GM12878 (cell line): ENCODE measurements at regions not wholly inside any gene's neighbourhood (a gene's known extent, or its start where the extent isn't known, plus 50 kb on each side); places are given as distances from the start of the nearest gene placed in this dataset.

ENCODE experiments used
- ATAC-seq: fragments of 200-7000 bp; cut with Tn5 transposase; 3 replicates; pipeline ENCODE4 v1.9.1; 2020; ENCODE audit warnings: mild to moderate bottlenecking, moderate library complexity
- BruUV-seq: library from RNA; stranded (reverse); fragments of 400-500 nt; replicated peaks from 2 replicates; lab custom pipeline; 2021; lab: Mats Ljungman, UMichigan
- CTCF ChIA-PET: fragments of 300-600 bp; sonication (Branson Sonifier 250); formaldehyde crosslinking; extraction: SDS; loops from one replicate; lab custom pipeline; 2021; ENCODE audit warnings: inconsistent platforms; lab: Yijun Ruan, JAX
- POLR2A ChIA-PET: fragments of 350-600 bp; formaldehyde crosslinking; extraction: SDS; loops from one replicate; lab custom pipeline; 2021; ENCODE audit warnings: inconsistent platforms; lab: Charles Lee
- RAD21 ChIA-PET: fragments of 300-600 bp; sonication (Branson Sonifier 250); formaldehyde crosslinking; loops from one replicate; lab custom pipeline; 2023; ENCODE audit warnings: antibody characterized with exemption; ENCODE audit not compliant: unreplicated experiment; lab: Charles Lee
- SMC1A ChIA-PET: fragments of 300-600 bp; sonication (Branson Sonifier 250); formaldehyde crosslinking; loops from one replicate; lab custom pipeline; 2023; ENCODE audit not compliant: unreplicated experiment, uncharacterized antibody; lab: Charles Lee
- DNase-seq: peaks from one replicate; pipeline ENCODE4 v3.0.0-alpha.2; 2011; ENCODE audit warnings: low read depth, low spot score
- FAIRE-seq: peaks from 3 replicates; lab custom pipeline; 2011; peaks lifted over from hg19 to GRCh38; lab: Jason Lieb, UNC
- H2AFZ ChIP-seq: 2 replicates; pipeline ENCODE4 v1.6.0; 2011; ENCODE audit warnings: low read depth, low read length, control low read depth; ENCODE audit not compliant: control insufficient read depth
- H3K27ac ChIP-seq: 2 replicates; pipeline ENCODE4 v1.5.1; 2011; ENCODE audit warnings: control low read depth; ENCODE audit not compliant: control insufficient read depth, insufficient read depth
- H3K27me3 ChIP-seq, 2 experiments: replicated peaks in 1 of 2; 2 replicates each; pipeline versions ENCODE4 v1.6.0 to v1.6.1; 2011; ENCODE audit warnings: low read length in 1 of 2; ENCODE audit not compliant: control insufficient read depth in 2 of 2, insufficient read depth in 2 of 2
- H3K36me3 ChIP-seq, 2 experiments: 2 replicates each; pipeline ENCODE4 v1.5.1; 2011; ENCODE audit warnings: low read length in 1 of 2; ENCODE audit not compliant: control insufficient read depth in 2 of 2, insufficient read depth in 2 of 2
- H3K4me1 ChIP-seq: 2 replicates; pipeline ENCODE4 v1.6.1; 2011; ENCODE audit warnings: mild to moderate bottlenecking, low read length, moderate library complexity, mixed read lengths; ENCODE audit not compliant: control insufficient read depth, insufficient read depth
- H3K4me2 ChIP-seq: 2 replicates; pipeline ENCODE4 v1.6.0; 2011; ENCODE audit warnings: control low read depth; ENCODE audit not compliant: control insufficient read depth, insufficient read depth
- H3K4me3 ChIP-seq: fragments of 200-600 bp; sonication (generic); 2 replicates; pipeline ENCODE4 v1.5.1; 2016
- H3K79me2 ChIP-seq: 2 replicates; pipeline ENCODE4 v1.6.0; 2011; ENCODE audit warnings: low read length; ENCODE audit not compliant: control insufficient read depth, insufficient read depth
- H3K9ac ChIP-seq: 2 replicates; pipeline ENCODE4 v1.8.0; 2011; ENCODE audit warnings: low read length, control low read depth, mixed read lengths; ENCODE audit not compliant: control insufficient read depth, insufficient read depth
- H3K9me3 ChIP-seq: replicated peaks from 3 replicates; pipeline ENCODE4 v1.5.1; 2011; ENCODE audit warnings: mild to moderate bottlenecking, low read length; ENCODE audit not compliant: control insufficient read depth, insufficient read depth
- H4K20me1 ChIP-seq: 2 replicates; pipeline ENCODE4 v1.6.0; 2011; ENCODE audit not compliant: control insufficient read depth, insufficient read depth
- ATF7 ChIP-seq: fragments of 450-650 bp; IDR thresholded peaks from 2 replicates; pipeline ENCODE4 v1.6.1; 2016; ENCODE audit warnings: low read depth, mild to moderate bottlenecking
- CHD1 ChIP-seq: IDR thresholded peaks from 2 replicates; pipeline ENCODE4 v1.6.1; 2012; ENCODE audit warnings: low read depth, low read length, improper control_type of control experiment
- CHD4 ChIP-seq: fragments of 200-600 bp; sonication (generic); IDR thresholded peaks from 2 replicates; pipeline ENCODE4 v1.6.1; 2016; ENCODE audit warnings: mild to moderate bottlenecking
- EED ChIP-seq: sonication (generic); IDR thresholded peaks from 2 replicates; pipeline ENCODE4 v1.6.1; 2016; ENCODE audit warnings: antibody characterized with exemption, low read depth
- EP300 ChIP-seq, 2 experiments: fragments of 150-350 bp in 1 of 2; IDR thresholded peaks; 2 replicates each; pipeline ENCODE4 v1.6.1; 2011 to 2012; ENCODE audit warnings: low read depth in 2 of 2, low read length in 2 of 2, borderline replicate concordance in 1 of 2, improper control_type of control experiment in 1 of 2, inconsistent platforms in 1 of 2; ENCODE audit not compliant: control insufficient read depth in 1 of 2
- HSF1 ChIP-seq: fragments of 150-350 bp; IDR thresholded peaks from 2 replicates; pipeline ENCODE4 v1.6.1; 2014; ENCODE audit warnings: mild to moderate bottlenecking, low read depth, low read length
- IRF4 ChIP-seq: IDR thresholded peaks from 2 replicates; pipeline ENCODE4 v1.6.1; 2011; ENCODE audit warnings: low read depth, low read length
- MYB ChIP-seq: fragments of 150-350 bp; IDR thresholded peaks from 2 replicates; pipeline ENCODE4 v1.6.1; 2014; ENCODE audit warnings: mild to moderate bottlenecking, low read depth, low read length, borderline replicate concordance
- NBN ChIP-seq: fragments of 450-650 bp; IDR thresholded peaks from 2 replicates; pipeline ENCODE4 v1.6.1; 2016
- POU2F2 ChIP-seq: IDR thresholded peaks from 3 replicates; pipeline ENCODE4 v1.6.1; 2011; ENCODE audit warnings: low read depth, mild to moderate bottlenecking, low read length, borderline replicate concordance
- RELB ChIP-seq: fragments of 450-650 bp; IDR thresholded peaks from 2 replicates; pipeline ENCODE4 v1.6.1; 2017; ENCODE audit warnings: low read depth, mild to moderate bottlenecking, moderate library complexity
- RUNX3 ChIP-seq: IDR thresholded peaks from 2 replicates; pipeline ENCODE4 v1.6.1; 2012; ENCODE audit warnings: low read length, inconsistent platforms
- TBL1XR1 ChIP-seq: IDR thresholded peaks from 2 replicates; pipeline ENCODE4 v1.6.1; 2012; ENCODE audit warnings: low read depth, low read length, improper control_type of control experiment
- ZNF384 ChIP-seq: IDR thresholded peaks from 2 replicates; pipeline ENCODE4 v1.6.1; 2012; ENCODE audit warnings: low read depth, mild to moderate bottlenecking, low read length, improper control_type of control experiment, borderline replicate concordance
- WGBS: methylation state at CpG from one replicate; pipeline ENCODE4 v1.1.6; 2016; ENCODE audit warnings: low lambda C conversion rate; ENCODE audit not compliant: insufficient replicate concordance, insufficient coverage; ENCODE audit errors: missing lambda C conversion rate; 5-methylcytosine and 5-hydroxymethylcytosine counted together
- in situ Hi-C: fragments of 300-500 bp; cut with MboI; formaldehyde crosslinking; loops from 9 replicates; pipeline ENCODE4 v1.14.3; 2018; ENCODE audit warnings: mixed read lengths
- intact Hi-C: fragments of 100-400 bp; cut with micrococcal nuclease; formaldehyde crosslinking; loops from one replicate; pipeline ENCODE4 v1.14.2; 2022; ENCODE audit not compliant: unreplicated experiment
- TF ChIP-seq, protein P1 (sequence below): fragments of 450-650 bp; formaldehyde crosslinking; IDR thresholded peaks from 2 replicates; pipeline ENCODE4 v1.5.0; 2022; ENCODE audit warnings: mild to moderate bottlenecking, missing genetic modification characterization

- CTCF ChIA-PET, result no interaction called here
- no peaks in the 10 kb centered on the region for H4K20me1 ChIP-seq
- SMC1A ChIA-PET, result no interaction called here
- H2AFZ ChIP-seq, result no peak overlapping the region
- ATAC-seq (no peak), FAIRE-seq (no peak), DNase-seq (no peak)
- H3K36me3 ChIP-seq, result no peaks in the 10 kb centered on the region
- H3K79me2 ChIP-seq, result no peaks in the 10 kb centered on the region
- POLR2A ChIA-PET, result no interaction called here
- intact Hi-C loops, result no loop called here
- H3K4me2 ChIP-seq, result no peak overlapping the region
- H3K27ac ChIP-seq, result no peak overlapping the region
- RAD21 ChIA-PET, result no interaction called here
- H3K4me3 ChIP-seq, result no peak overlapping the region
- no peak overlapping the region for H3K9ac ChIP-seq
- TF ChIP-seq, protein P1, sequence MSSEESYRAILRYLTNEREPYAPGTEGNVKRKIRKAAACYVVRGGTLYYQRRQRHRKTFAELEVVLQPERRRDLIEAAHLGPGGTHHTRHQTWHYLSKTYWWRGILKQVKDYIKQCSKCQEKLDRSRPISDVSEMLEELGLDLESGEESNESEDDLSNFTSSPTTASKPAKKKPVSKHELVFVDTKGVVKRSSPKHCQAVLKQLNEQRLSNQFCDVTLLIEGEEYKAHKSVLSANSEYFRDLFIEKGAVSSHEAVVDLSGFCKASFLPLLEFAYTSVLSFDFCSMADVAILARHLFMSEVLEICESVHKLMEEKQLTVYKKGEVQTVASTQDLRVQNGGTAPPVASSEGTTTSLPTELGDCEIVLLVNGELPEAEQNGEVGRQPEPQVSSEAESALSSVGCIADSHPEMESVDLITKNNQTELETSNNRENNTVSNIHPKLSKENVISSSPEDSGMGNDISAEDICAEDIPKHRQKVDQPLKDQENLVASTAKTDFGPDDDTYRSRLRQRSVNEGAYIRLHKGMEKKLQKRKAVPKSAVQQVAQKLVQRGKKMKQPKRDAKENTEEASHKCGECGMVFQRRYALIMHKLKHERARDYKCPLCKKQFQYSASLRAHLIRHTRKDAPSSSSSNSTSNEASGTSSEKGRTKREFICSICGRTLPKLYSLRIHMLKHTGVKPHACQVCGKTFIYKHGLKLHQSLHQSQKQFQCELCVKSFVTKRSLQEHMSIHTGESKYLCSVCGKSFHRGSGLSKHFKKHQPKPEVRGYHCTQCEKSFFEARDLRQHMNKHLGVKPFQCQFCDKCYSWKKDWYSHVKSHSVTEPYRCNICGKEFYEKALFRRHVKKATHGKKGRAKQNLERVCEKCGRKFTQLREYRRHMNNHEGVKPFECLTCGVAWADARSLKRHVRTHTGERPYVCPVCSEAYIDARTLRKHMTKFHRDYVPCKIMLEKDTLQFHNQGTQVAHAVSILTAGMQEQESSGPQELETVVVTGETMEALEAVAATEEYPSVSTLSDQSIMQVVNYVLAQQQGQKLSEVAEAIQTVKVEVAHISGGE (CRISPR knock-in tag), result no peak
- TF ChIP-seq RELB, result no peak
- TF ChIP-seq IRF4, result no peak
- TF ChIP-seq POU2F2, result no peak
- no peak for TF ChIP-seq NBN
- no peak for TF ChIP-seq ATF7
- no peak for TF ChIP-seq MYB
- no peak for TF ChIP-seq CHD4
- TF ChIP-seq CHD1, result no peak
- TF ChIP-seq EED, result no peak
- no peak for TF ChIP-seq HSF1
- no peak for TF ChIP-seq EP300 (IDR thresholded peaks at IDR 0.05; ENCODE audit: borderline replicate concordance in 1 of 2, control insufficient read depth in 1 of 2, low read depth in 2 of 2, low read length in 2 of 2)
- no peak for TF ChIP-seq ZNF384
- no peak for TF ChIP-seq TBL1XR1
- no peak for TF ChIP-seq RUNX3
- in situ Hi-C loops, result no loop called here
- no peaks in the 10 kb centered on the region for H3K4me1 ChIP-seq
- 59% methylated on average over 4 of the region's 5 CpGs for WGBS
- H3K9me3 ChIP-seq, result no peaks in the 10 kb centered on the region
- no TSS peak for BruUV-seq
- no peaks in the 10 kb centered on the region for H3K27me3 ChIP-seq
These were observed 732.0 kb downstream of the XPNPEP1 start for GRCh38 chr10:109191341-109191740.
